Omental fat pad (tissue), 3 donors: ENCODE measurements at regions not wholly inside any gene's neighbourhood (a gene's known extent, or its start where the extent isn't known, plus 50 kb on each side); places are given as distances from the start of the nearest gene placed in this dataset.
"Not testable (repeated sequence)": the region's sequence is repeated elsewhere in the genome, so short reads cannot be mapped to it uniquely, and the experiment has no call there.

ENCODE experiments used
- ATAC-seq: fragments of 150-250 bp; one replicate; pipeline ENCODE4 v1.9.1; 2016; ENCODE audit warnings: mild to moderate bottlenecking, moderate library complexity; ENCODE audit not compliant: low FRiP score
- DNase-seq: peaks from one replicate; pipeline ENCODE4 v3.0.0-alpha.2; 2019; ENCODE audit warnings: low spot score
- TF ChIP-seq, protein P1 (sequence below), 3 donors: fragments of 450-650 bp; IDR thresholded peaks; one replicate each; pipeline ENCODE4 v1.5.1; 2016 to 2017; ENCODE audit warnings: antibody characterized with exemption in 3 of 3, mild to moderate bottlenecking in 3 of 3, moderate library complexity in 2 of 3

DNA sequence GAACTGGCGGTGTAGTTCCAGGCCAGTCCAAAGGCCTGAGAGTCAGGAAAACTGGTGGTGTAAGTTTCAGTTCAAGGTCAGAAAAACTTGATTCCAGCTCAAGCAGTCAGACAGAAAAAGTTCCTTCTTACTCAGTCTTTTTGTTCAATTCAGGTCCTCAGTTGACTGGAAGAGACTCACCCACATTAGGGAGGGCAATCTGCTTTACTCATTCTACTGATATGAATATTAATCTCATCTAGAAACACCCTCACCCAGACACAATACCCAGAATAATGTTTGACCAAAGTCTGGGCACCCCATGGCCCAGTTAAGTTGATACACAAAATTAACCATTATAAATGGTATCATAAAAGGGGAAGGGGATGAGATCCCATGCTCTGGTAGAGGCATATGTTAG, 50.1 kb upstream of the LTA4H start:
- no peak for DNase-seq
- TF ChIP-seq, protein P1, sequence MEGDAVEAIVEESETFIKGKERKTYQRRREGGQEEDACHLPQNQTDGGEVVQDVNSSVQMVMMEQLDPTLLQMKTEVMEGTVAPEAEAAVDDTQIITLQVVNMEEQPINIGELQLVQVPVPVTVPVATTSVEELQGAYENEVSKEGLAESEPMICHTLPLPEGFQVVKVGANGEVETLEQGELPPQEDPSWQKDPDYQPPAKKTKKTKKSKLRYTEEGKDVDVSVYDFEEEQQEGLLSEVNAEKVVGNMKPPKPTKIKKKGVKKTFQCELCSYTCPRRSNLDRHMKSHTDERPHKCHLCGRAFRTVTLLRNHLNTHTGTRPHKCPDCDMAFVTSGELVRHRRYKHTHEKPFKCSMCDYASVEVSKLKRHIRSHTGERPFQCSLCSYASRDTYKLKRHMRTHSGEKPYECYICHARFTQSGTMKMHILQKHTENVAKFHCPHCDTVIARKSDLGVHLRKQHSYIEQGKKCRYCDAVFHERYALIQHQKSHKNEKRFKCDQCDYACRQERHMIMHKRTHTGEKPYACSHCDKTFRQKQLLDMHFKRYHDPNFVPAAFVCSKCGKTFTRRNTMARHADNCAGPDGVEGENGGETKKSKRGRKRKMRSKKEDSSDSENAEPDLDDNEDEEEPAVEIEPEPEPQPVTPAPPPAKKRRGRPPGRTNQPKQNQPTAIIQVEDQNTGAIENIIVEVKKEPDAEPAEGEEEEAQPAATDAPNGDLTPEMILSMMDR (IDR thresholded peaks at IDR 0.05): no peak
- no peak for ATAC-seq

DNA sequence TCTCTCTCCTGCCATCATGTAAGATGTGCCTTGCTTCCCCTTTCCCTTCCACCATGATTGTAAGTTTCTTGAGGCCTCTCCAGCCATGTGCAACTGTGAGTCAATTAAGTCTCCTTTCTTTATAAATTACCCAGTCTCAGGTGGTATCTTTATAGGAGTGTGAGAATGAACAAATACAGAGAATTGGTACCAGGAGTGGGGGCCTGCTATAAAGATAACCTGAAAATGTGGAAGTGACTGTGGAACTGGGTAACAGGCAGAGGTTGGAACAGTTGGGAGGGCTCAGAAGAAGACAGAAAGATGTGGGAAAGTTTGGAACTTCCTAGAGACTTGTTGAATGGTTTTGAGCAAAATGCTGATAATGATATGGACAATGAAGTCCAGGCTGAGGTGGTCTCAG, 50.8 kb upstream of the LTA4H start:
- not testable (repeated sequence) for ATAC-seq, DNase-seq

DNA sequence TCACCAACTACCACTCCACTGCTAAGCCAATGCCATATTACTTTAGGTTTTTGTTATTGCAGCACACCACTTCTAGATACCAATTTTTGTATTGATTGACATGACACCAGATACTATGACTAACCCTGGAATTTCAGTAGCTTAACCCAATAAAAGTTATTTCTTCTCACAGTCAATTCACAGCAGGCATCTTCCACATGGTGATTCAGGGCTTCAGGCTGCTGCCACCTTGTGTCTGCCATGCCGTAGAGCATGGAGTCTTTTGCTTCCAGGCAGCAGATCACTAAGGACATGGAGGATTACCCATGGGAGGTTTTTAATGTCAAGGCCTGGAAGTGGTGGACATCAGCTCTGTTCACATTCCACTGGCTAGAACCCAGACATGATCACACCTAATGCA, 56.4 kb upstream of the LTA4H start:
- ATAC-seq (no peak), DNase-seq (no peak)
- TF ChIP-seq, protein P1 (IDR thresholded peaks at IDR 0.05): no peak

DNA sequence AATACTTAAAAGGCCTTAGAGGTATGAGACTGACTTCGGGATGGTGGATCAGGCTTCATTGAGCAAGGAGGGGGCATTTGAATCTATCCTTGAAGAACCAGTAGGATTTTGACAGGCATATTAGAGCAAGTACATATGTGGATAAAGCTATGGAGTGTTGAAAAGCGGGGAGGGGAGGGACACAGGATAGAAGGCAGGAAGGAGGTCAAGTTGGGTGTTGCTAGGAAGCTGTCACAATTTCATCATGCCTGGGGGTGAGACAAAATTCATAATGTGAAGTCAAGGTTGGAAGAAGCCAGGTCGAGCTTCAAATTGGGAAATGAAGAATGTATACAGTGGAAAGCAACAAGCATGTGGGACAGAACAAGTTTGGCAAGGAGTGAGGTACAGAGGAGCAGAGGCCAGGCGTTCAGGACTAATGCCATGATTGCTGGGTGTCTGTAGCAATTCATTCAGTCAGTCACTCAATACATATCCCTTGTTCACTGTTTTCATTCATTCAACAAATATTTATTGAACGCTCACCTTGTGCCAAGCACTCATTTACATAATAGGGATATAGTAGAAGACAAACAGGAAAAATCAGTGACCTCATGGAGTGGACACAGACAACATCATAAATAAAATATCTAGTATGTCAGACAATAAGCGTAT, 58.3 kb upstream of the LTA4H start:
- ATAC-seq: no peak
- DNase-seq: no peak

DNA sequence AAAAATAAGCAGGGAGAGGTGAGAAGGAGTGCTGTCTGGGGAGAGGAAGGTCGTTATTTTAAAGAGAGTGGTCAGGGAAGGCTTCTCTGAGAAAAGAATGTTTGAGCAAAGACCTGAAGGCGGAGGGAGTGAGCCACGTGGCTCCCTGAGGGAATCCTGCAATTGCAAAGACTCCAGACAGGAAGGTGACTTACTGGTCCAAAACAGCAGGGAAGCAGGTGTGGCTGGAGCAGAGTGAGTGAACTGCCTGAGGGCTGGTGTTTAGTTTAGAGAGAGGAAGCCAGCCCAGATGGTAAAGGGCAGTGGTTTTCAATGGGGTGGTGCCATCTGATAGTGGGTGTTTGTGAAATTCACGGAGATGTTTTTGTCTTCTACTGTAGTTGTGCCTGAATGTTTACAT, 58.8 kb upstream of the LTA4H start:
- no peak for ATAC-seq
- DNase-seq: no peak
- TF ChIP-seq, protein P1 (IDR thresholded peaks at IDR 0.05): no peak

More for the DNA sequence above, 58.3 kb upstream of the LTA4H start:
- TF ChIP-seq, protein P1 (IDR thresholded peaks at IDR 0.05): no peak

DNA sequence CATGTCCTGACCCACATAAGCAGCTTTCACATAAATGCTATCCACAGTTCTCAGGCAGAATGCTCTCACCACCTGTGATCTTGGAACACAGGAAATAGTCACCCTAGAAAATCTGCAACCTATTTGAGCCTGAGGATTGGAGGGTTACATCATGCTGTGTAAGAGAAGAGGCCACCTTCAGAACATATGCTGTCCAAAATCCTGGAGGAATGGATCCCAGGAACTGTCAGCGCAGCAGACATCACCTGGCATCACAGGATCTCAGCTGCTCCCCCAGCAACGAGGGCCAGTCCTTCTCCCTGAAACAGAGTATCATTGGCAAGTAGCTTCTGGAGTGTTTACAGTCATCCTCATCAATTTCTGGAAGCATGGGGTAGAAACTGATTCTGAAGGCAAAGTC, 63.2 kb upstream of the LTA4H start:
- TF ChIP-seq, protein P1 (IDR thresholded peaks at IDR 0.05): no peak
- DNase-seq (no peak), ATAC-seq (no peak)

DNA sequence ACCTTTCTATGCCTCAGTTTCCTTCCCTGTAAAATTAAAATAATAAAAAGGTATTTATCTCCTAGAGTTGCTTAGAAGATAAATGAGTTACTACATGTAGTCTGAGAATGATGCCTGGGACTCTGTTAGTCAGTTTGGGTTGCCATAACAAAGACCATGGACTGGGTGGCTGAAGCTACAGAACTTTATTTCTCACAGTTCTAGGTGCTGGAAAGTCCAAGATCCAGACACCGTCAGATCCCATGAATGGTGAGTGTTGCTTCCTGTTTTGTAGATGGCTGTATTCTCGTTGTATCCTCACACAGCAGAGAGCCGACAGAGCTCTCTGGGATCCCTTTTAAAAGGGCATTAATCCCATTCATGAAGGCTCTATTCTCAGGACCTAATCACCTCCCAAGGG, 64.0 kb upstream of the LTA4H start:
- TF ChIP-seq, protein P1 (IDR thresholded peaks at IDR 0.05): no peak
- DNase-seq (no peak), ATAC-seq (no peak)
